GM23338 (cell line): ENCODE measurements at regions not wholly inside any gene's neighbourhood (a gene's known extent, or its start where the extent isn't known, plus 50 kb on each side); places are given as distances from the start of the nearest gene placed in this dataset.

Source experiments
- ATAC-seq: fragments of 200-7000 bp; cut with Tn5 transposase; 3 replicates; pipeline ENCODE4 v1.9.1; 2020
- DNase-seq: peaks from one replicate; pipeline ENCODE4 v3.0.0-alpha.2; 2015; ENCODE audit warnings: low spot score
- H2AFZ ChIP-seq: fragments of 200-600 bp; sonication (generic); 2 replicates; pipeline ENCODE4 v1.8.0; 2016; ENCODE audit warnings: antibody characterized with exemption, mild to moderate bottlenecking, moderate library complexity
- H3F3A ChIP-seq: fragments of 200-600 bp; sonication (generic); replicated peaks from 2 replicates; pipeline ENCODE4 v1.8.0; 2017; ENCODE audit warnings: antibody characterized with exemption, mixed run types, low read depth
- H3K27ac ChIP-seq: fragments of 200-600 bp; sonication (generic); 2 replicates; pipeline ENCODE4 v1.6.1; 2016; ENCODE audit warnings: low read depth
- H3K27me3 ChIP-seq: fragments of 200-600 bp; sonication (generic); 2 replicates; pipeline ENCODE4 v1.8.0; 2016; ENCODE audit warnings: mild to moderate bottlenecking, mixed run types, moderate library complexity; ENCODE audit not compliant: insufficient read depth
- H3K36me3 ChIP-seq: fragments of 200-600 bp; sonication (generic); 2 replicates; pipeline ENCODE4 v1.8.0; 2016; ENCODE audit warnings: mild to moderate bottlenecking; ENCODE audit not compliant: insufficient read depth
- H3K4me1 ChIP-seq: fragments of 200-600 bp; sonication (generic); 2 replicates; pipeline ENCODE4 v1.8.0; 2016; ENCODE audit warnings: mild to moderate bottlenecking, moderate library complexity; ENCODE audit not compliant: insufficient read depth
- H3K4me2 ChIP-seq: fragments of 200-600 bp; sonication (generic); 2 replicates; pipeline ENCODE4 v1.7.1; 2017; ENCODE audit warnings: mixed run types
- H3K4me3 ChIP-seq: fragments of 200-600 bp; sonication (generic); 2 replicates; pipeline ENCODE4 v1.6.1; 2016; ENCODE audit warnings: mixed run types
- H3K79me2 ChIP-seq: fragments of 200-600 bp; sonication (generic); replicated peaks from 2 replicates; pipeline ENCODE4 v1.8.0; 2017; ENCODE audit warnings: mild to moderate bottlenecking; ENCODE audit not compliant: insufficient read depth
- H3K9me2 ChIP-seq: fragments of 200-600 bp; sonication (generic); 2 replicates; pipeline ENCODE4 v1.8.0; 2017; ENCODE audit not compliant: insufficient read depth
- H4K20me1 ChIP-seq: fragments of 200-600 bp; sonication (generic); replicated peaks from 2 replicates; pipeline ENCODE4 v1.8.0; 2017; ENCODE audit warnings: mild to moderate bottlenecking; ENCODE audit not compliant: insufficient read depth
- H3K27ac Mint-ChIP-seq: 2 replicates; pipeline ENCODE4 v1.8.0; 2020; ENCODE audit warnings: inconsistent platforms, mild to moderate bottlenecking, moderate library complexity, mixed read lengths
- H3K27me3 Mint-ChIP-seq: 3 replicates; pipeline ENCODE4 v1.8.0; 2022; ENCODE audit warnings: low read depth, mild to moderate bottlenecking, moderate library complexity, mixed read lengths, inconsistent platforms; ENCODE audit not compliant: insufficient read depth, poor library complexity
- H3K36me3 Mint-ChIP-seq: 3 replicates; pipeline ENCODE4 v1.8.0; 2021; ENCODE audit warnings: low read depth, mild to moderate bottlenecking, inconsistent platforms, moderate library complexity, mixed read lengths
- H3K4me1 Mint-ChIP-seq: 3 replicates; pipeline ENCODE4 v1.8.0; 2020; ENCODE audit warnings: mild to moderate bottlenecking, inconsistent platforms, mixed read lengths
- H3K4me3 Mint-ChIP-seq: 3 replicates; pipeline ENCODE4 v1.8.0; 2021; ENCODE audit warnings: moderate library complexity, mild to moderate bottlenecking, inconsistent platforms, mixed read lengths
- H3K9me3 Mint-ChIP-seq: 3 replicates; pipeline ENCODE4 v1.8.0; 2020; ENCODE audit warnings: moderate library complexity, mild to moderate bottlenecking, inconsistent platforms, mixed read lengths
- CREB1 ChIP-seq: fragments of 250-450 bp; sonication (Bioruptor Pico); IDR thresholded peaks from 2 replicates; pipeline ENCODE4 v1.5.0; 2020; ENCODE audit warnings: low read depth, mild to moderate bottlenecking, moderate library complexity
- CTCF ChIP-seq, 2 experiments: fragments of 200-600 bp in 1 of 2; sonication (generic) in 1 of 2; conservative IDR thresholded peaks; 2 replicates each; pipeline versions ENCODE4 v1.5.1 to v1.6.1; 2016 to 2017; ENCODE audit warnings: antibody characterized with exemption in 2 of 2, low read depth in 2 of 2, mild to moderate bottlenecking in 2 of 2, moderate library complexity in 1 of 2
- EZH2 ChIP-seq: fragments of 200-600 bp; sonication (generic); IDR thresholded peaks from one replicate; pipeline ENCODE4 v1.8.0; 2017; ENCODE audit warnings: antibody characterized with exemption, mild to moderate bottlenecking, low read depth; ENCODE audit not compliant: unreplicated experiment
- EZH2phosphoT487 ChIP-seq: fragments of 200-600 bp; sonication (generic); IDR thresholded peaks from one replicate; pipeline ENCODE4 v1.8.1; 2018; ENCODE audit warnings: antibody characterized with exemption; ENCODE audit not compliant: unreplicated experiment
- JUNB ChIP-seq: IDR thresholded peaks from one replicate; pipeline ENCODE4 v1.6.1; 2016; ENCODE audit warnings: antibody characterized with exemption; ENCODE audit not compliant: unreplicated experiment
- NANOG ChIP-seq: IDR thresholded peaks from 2 replicates; pipeline ENCODE4 v1.6.1; 2016; ENCODE audit warnings: antibody characterized with exemption, borderline replicate concordance
- STAT1 ChIP-seq: IDR thresholded peaks from one replicate; pipeline ENCODE4 v1.6.1; 2016; ENCODE audit warnings: antibody characterized with exemption; ENCODE audit not compliant: unreplicated experiment
- ZNF331 ChIP-seq: fragments of 250-450 bp; sonication (Bioruptor Pico); IDR thresholded peaks from 2 replicates; pipeline ENCODE4 v1.5.0; 2020; ENCODE audit warnings: low read depth, mild to moderate bottlenecking, moderate library complexity
- ZNF462 ChIP-seq: fragments of 250-450 bp; sonication (Bioruptor Pico); IDR thresholded peaks from 2 replicates; pipeline ENCODE4 v1.5.0; 2020; ENCODE audit warnings: mild to moderate bottlenecking, moderate library complexity

GRCh38 chr12:17802657-17803641 is 287.0 kb downstream of the RERGL start:
- TF ChIP-seq CTCF (conservative IDR thresholded peaks at IDR 0.05; ENCODE audit: low read depth in 2 of 2) (peak; percentile 55 to 64), ZNF331 (CRISPR knock-in tag) (no peak)
- Histone ChIP-seq H3K4me1 (no peaks in the 10 kb centered on the region), H3K79me2 (no peaks in the 10 kb centered on the region), H3K4me2 (peak overlapping the region; percentile 43; the same call in 1 of the 2 replicates), H3K36me3 (no peaks in the 10 kb centered on the region), H3K4me3 (no peak overlapping the region), H4K20me1 (no peaks in the 10 kb centered on the region), H3K27ac (peak overlapping the region; percentile 48; the same call in 1 of the 2 replicates), H2AFZ (peak overlapping the region; percentile 64), H3F3A (no peaks in the 10 kb centered on the region), H3K9me2 (no peaks in the 10 kb centered on the region), H3K27me3 (no peaks in the 10 kb centered on the region)
- peaks cover 7% of the 10 kb centered on the region; the same call in 2 of the 3 replicates for H3K4me1 Mint-ChIP-seq
- H3K27me3 Mint-ChIP-seq, result no peaks in the 10 kb centered on the region
- H3K27ac Mint-ChIP-seq, result no peak overlapping the region
- H3K9me3 Mint-ChIP-seq, result peaks cover 6% of the 10 kb centered on the region; the same call in 1 of the 3 replicates
- DNase-seq (peak; percentile 52), ATAC-seq (peak; percentile 50)
- H3K4me3 Mint-ChIP-seq, result no peak overlapping the region
- H3K36me3 Mint-ChIP-seq, result 0 out of 3 replicates have a peak, but pooled peaks cover 2% of the 10 kb centered on the region

- Mint-ChIP-seq H3K27me3 (no peaks in the 10 kb centered on the region), H3K4me3 (no peak overlapping the region), H3K9me3 (no peaks in the 10 kb centered on the region), H3K36me3 (no peaks in the 10 kb centered on the region), H3K27ac (no peak overlapping the region), H3K4me1 (peaks cover 3% of the 10 kb centered on the region; the same call in 1 of the 3 replicates)
- H3K27me3 ChIP-seq, result no peaks in the 10 kb centered on the region
- DNase-seq, result no peak
- H3K9me2 ChIP-seq, result no peaks in the 10 kb centered on the region
- H3F3A ChIP-seq, result no peaks in the 10 kb centered on the region
- ATAC-seq, result no peak
- H2AFZ ChIP-seq, result no peak overlapping the region
- H3K36me3 ChIP-seq, result no peaks in the 10 kb centered on the region
- no peaks in the 10 kb centered on the region for H3K4me1 ChIP-seq
- no peak overlapping the region for H3K4me2 ChIP-seq
- no peaks in the 10 kb centered on the region for H3K79me2 ChIP-seq
- no peaks in the 10 kb centered on the region for H4K20me1 ChIP-seq
- no peak overlapping the region for H3K27ac ChIP-seq
- no peak overlapping the region for H3K4me3 ChIP-seq
- TF ChIP-seq CTCF (conservative IDR thresholded peaks at IDR 0.05; ENCODE audit: low read depth in 2 of 2), result no peak
- TF ChIP-seq ZNF462 (CRISPR knock-in tag), result no peak
- no peak for TF ChIP-seq ZNF331 (CRISPR knock-in tag)
- no peak for TF ChIP-seq NANOG
- TF ChIP-seq JUNB, result no peak
- no peak for TF ChIP-seq EZH2
- no peak for TF ChIP-seq CREB1 (CRISPR knock-in tag)
- TF ChIP-seq STAT1, result no peak
- TF ChIP-seq EZH2phosphoT487, result no peak
These were observed 296.1 kb downstream of the RERGL start for GRCh38 chr12:17793854-17794253.
